HG03060 (cell line): ENCODE measurements at regions not wholly inside any gene's neighbourhood (a gene's known extent, or its start where the extent isn't known, plus 50 kb on each side); places are given as distances from the start of the nearest gene placed in this dataset.
"Not testable (repeated sequence)": the region's sequence is repeated elsewhere in the genome, so short reads cannot be mapped to it uniquely, and the experiment has no call there.

Experiments used
- ATAC-seq: cut with Tn5 transposase; IDR thresholded peaks from one replicate; pipeline ENCODE4 v1.9.1; 2021; ENCODE audit warnings: low read depth, moderate number of reproducible peaks; ENCODE audit not compliant: unreplicated experiment

DNA sequence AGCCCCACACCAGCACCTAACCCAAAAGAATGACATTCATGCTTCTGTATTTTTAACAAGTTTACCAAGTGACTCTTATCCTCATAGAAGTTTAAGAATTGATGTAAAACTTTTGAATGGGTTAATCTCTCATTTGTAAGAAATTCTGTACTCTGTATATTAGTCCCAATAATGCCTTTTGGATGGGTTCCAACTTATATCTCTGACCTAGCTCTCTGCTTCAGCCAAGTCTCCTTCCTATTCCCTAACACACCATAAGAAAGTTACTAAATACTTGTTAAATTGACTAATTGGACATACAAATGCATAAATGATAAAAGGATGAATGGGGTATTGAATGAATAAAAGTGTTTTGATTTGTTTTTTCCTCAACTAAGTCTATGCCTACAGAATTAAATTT is 557.3 kb downstream of the TMTC2 start:
- ATAC-seq, result no peak

DNA sequence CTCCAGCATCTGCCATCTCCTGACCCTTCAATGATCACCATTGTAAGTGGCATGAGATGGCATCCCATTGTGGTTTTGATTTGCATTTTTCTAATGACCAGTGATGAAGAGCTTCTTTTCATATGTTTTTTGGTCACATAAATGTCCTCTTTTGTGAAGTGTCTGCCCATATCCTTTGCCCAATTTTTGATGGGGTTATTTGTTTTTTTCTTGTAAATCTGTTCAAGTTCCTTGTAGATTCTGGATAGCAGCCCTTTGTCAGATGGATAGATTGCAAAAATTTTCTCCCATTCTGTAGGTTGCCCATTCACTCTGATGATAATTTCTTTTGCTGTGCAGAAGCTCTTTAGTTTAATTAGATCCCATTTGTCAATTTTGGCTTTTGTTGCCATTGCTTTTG is 547.3 kb downstream of the TMTC2 start:
- ATAC-seq, result not testable (repeated sequence)

DNA sequence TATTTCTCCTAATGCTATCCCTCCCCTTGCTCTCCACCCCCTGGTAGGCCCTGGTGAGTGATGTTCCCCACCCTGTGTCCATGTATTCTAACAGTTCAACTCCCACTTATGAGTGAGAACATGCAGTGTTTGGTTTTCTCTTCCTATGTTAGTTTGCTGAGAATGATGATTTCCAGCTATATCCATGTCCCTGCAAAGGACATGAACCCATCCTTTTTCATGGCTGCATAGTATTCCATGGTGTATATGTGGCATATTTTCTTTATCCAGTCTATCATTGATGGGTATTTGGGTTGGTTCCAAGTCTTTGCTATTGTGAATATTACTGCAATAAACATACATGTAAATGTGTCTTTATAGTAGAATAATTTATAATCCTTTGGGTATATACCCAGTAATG is 540.3 kb downstream of the TMTC2 start:
- not testable (repeated sequence) for ATAC-seq

DNA sequence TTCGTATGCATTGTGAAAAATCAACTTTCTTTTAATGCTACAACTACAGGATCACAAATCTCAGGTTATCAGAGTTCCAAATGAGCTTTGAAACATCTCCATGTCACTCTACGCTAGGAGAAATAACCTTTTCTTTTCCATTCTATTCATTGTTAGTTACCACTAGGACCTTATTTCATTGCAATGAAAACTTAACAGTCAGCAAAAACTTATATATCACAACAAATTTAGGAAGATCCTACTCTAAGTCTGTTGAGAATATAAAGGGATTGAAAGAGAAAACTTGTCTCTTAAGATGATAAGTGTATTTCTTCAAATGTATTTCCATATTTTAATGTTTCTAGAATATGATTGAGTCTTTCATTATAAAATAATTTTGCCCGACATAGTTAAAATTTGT is 539.1 kb downstream of the TMTC2 start:
- no peak for ATAC-seq

DNA sequence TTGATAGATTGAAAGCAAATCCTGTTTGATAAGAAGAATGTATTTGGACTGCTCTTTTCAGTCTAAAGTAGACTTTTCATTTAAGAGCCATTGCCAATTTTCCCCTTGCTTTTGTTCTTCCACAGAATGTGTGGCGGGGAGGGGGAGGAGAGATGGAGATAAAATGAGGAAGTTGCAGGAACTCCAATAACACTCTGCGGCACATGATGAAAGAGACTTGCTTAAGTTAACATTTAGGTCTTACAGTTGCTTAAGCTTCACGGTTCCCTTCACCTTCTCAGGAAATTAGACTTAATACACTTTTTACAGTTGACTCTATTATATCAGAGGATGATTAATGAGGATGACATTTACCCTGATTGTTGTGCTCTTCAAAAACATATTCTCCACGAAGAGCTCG is 537.3 kb downstream of the TMTC2 start:
- no peak for ATAC-seq

DNA sequence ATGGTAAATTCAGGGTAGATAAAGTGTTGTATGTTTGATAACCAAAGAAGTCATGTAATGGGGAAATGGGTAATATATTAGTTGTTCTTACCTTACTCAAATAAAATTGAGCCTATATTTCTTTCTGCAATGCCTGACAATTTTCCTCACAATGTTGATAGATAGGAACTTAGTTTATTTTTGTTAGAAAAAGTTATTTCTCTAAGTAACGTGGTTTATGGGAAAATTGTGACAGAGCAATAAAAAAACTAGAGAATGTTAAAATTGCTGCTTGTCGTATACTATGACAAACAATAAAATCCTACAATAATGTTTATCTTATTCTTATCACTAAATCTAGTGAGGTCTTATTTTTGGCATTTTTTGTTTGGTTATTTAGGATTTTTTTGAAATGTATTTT is 534.1 kb downstream of the TMTC2 start:
- ATAC-seq, result no peak

DNA sequence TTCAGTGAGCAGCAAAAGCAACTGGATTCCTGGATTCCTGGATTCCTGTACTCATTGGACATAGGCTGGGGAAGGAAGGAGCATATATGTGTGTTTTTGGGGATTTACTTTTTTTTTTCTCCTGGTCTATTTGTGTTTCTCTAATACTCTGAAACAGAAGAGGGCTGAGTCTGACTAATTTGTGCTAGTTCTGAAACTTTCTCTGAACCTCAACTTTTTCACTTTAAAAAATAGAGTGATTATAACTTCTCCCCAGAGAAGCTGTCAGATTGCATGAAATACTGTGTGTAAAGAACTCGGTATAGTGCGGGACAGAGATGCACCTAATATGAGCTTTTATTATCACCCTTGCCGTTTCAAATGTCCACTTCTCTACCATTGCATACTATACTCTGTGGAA is 529.5 kb downstream of the TMTC2 start:
- ATAC-seq, result no peak

DNA sequence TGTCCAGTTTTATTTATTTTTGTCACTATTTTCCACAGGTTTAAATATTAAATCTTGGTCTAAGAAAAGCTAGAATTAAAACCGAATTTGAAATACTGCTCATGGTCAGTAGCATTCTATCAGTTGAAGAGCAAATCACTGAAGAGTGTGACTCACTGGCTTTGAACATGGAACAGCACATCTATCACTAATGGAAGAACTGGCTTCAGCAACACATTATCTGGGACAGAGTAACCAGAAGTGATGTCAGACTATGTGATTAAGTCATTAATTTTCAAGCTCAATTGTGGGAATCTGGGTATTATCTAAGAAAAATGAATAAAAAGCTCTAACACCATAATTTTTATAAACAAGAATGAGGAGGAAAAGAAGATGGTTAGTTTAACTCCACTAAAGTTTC is 527.5 kb downstream of the TMTC2 start:
- no peak for ATAC-seq

DNA sequence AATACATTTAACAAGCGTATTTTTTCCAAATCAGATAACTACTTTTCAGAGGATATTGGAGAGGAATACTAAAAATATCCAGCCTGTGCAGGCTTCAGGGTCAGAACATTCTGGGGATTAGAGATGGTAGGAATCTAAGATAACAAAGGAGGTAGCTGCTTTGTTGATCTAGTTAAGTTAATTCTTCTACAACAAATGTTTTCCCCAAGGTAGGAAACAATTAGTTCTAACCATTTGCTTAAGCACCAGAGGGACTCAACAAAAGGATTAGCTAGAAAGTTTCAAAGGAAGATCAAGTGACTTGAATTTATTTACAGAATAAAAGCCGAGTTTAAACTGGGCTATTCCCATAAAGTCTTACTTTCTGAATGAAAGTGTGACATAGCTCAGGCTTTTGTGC is 524.2 kb downstream of the TMTC2 start:
- no peak for ATAC-seq

DNA sequence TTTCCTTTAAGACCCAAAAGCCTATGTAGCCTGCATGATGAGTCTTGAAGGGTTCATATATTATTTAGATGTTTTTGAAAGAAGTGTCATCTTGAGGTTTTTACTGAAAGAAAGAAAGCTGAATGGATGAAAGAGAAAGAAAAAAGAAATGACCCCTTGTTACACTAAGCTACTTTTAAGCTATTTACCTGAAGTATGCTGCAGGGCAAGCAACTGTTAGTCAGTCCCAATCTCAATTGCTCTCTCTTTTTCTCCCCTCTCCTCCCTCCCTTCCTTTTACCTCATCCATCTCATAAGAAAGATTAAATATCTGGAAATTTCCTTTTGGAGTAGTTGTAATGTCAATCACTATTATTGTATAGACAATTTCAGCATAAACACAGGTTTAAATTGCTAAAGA is 512.4 kb downstream of the TMTC2 start:
- ATAC-seq, result no peak

DNA sequence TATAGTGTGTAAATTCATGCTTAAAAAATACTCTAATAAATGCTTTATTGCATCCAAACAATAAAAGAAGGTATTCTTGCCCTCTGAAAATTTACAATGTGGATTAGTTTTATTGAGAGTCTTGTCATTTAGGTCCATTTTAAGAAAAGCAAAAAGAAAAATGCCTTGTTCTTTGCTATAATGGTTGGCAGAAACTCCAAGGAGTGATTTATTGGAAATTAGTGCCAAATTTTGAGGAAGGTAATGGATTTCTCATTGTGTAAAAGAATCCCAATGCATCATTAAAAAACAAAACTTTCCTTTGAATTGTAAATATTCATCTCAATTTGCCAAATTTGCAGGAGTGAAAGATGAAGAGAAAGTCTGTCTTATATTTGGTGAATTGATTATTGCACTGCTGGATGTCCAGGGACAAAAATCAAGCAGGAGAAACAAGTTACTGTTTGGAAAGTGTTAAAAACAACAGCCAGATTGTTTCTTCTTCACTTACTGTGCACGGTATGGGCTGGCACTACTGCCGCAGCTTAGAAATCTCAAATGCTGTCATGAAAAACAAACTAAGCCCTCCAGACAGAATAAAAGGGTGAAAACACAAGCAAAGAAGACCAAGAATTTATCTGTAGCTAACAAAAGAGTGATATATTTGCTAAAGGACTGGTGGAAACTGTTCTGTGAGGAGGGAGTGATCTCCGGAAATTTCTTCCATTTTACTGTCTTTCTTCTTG is 511.7 kb downstream of the TMTC2 start:
- ATAC-seq, result no peak

DNA sequence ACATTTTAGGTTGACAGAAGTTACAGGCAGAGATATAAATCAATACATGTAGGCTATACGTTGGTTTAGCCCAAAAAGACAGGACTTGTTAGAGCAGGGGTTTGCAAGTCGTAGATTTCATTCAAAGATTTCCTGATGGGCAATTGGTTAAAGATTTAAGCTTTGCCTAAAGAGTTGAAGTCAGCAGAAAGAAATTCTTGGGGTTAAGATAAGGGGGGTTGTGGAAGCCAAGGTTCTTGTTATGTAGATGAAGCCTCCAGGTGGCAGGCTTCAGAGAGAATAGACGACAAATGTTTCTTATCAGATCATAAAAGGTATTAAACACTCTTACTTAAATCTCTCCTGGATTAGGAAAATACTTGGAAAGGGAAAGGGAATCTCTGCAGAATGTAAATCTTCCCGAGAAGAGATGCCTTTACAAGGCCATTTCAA is 510.8 kb downstream of the TMTC2 start:
- ATAC-seq, result no peak

DNA sequence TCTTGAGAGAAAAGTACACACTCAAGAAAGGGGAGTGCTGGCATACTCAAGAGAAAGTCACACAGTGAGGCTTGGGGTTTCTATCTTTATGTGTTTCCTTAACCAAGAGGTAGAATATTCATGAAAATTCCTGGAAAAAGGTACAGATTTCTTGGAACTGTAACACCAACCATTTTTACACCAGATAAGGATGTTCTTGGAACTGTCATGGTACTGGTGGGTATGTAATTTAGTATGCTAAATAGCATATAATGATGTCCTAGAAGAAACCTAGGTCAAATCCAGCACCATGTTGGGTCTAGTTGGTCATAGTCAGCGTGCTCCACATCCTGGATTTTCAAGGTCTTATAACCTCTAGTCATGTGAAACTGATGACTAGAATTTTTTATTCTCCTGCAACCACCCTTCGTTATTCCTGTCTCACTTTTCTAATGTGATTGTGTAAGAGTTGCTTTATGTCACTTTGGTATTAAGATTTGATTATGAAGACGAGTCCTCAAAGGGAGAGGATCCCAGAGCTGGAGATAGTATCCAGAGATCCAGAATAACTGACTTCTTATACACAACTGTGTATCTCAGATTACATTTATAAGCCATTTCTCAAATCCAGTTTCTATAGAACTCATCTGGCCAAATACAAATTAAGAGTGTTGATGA is 510.1 kb downstream of the TMTC2 start:
- ATAC-seq, result no peak

DNA sequence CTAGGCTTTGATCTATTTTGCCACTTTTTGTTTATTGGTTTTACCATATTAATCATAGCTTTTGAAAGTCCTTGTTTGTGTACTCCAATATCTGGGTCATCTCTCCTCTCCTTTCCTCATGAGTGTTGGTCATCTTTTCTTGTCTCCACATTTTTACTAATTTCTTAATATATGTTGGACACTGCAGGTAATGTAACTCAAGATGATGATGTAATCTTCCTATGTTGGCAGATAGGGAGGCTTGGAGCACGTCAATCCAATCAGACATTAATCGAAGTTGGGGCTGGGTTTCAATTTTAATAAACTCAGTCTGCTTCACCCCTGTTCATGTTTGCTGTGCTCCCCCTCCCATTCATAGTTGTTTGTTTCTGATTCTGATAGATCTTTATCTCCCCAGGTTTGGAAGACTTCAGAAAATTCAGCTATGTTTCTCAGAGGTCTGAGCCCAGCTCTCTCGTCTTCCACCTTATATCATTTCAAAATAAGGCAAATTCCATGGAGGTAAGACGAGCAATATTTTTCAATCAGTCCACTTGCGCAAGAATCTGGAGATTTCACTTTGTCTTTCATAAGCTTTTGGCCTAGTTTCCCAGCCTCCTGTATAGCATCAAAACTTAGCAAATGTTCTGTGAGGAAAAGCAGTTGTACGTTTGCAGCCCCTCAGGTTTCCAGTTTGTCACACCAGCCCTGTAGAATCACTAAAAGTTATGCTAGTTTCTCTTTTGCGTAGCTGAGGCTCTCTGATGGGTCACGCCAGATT is 504.1 kb downstream of the TMTC2 start:
- no peak for ATAC-seq

DNA sequence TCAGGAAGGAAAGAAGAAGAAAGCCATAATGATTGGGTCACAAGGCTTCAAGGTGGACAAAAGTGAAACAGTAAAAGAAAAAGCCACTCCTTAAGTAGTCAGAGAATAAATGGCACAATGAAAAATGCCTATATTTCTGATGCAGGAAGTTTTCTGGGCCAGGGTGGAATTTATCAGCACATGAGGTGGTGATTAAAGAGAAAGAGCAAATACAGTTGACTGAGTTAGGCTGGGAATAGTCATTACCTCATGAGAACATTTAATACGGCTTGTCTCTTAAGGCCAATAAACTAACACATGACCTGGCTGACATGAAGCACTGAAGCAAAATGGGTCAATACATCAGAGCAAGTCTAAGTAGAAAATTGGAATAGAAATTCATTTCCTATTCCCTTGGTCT is 499.7 kb downstream of the TMTC2 start:
- no peak for ATAC-seq

DNA sequence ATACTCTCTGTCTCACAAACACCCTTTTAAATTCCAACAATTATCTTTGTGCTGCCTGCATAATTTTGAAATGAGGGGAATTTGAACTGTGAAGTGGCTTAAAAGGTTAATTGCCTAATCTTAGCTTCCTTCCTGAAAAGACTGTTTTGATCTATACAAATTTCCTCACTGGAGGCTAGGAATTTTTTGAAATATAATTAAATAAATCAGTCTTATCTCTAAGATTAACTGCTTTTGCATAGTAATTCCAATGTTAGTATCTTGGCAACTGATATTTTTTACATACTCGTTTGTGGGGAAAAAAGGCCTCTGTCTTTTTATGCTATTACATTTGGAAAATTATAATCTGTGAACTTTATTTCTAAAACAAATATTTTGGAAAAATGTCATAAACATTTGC is 498.5 kb downstream of the TMTC2 start:
- ATAC-seq, result no peak
